ENCODE measurements at regions not wholly inside any gene's neighbourhood (a gene's known extent, or its start where the extent isn't known, plus 50 kb on each side); places are given as distances from the start of the nearest gene placed in this dataset.

DNA sequence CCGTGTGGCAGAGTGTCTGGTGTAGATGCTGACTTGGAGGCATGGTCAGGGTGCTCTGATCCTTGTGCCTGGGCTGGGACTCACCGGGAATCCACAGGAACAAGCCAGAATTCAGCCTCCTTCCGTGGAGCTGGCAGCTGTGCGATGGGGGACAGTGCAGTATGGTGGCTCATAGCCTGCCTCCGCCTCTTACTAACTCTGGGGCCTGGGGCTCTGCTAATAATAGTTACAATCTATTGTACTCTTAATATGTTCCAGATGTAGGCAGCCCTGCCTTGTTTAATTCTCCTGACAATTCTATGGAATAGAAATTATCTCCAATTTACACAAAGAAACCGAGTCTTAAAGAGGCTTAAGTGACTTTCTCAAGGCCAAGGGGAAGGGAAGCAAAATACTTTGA, 77.6 kb downstream of the PCDH1 start:
- DNase-seq (ENCODE audit: low read depth), result no peak

DNA sequence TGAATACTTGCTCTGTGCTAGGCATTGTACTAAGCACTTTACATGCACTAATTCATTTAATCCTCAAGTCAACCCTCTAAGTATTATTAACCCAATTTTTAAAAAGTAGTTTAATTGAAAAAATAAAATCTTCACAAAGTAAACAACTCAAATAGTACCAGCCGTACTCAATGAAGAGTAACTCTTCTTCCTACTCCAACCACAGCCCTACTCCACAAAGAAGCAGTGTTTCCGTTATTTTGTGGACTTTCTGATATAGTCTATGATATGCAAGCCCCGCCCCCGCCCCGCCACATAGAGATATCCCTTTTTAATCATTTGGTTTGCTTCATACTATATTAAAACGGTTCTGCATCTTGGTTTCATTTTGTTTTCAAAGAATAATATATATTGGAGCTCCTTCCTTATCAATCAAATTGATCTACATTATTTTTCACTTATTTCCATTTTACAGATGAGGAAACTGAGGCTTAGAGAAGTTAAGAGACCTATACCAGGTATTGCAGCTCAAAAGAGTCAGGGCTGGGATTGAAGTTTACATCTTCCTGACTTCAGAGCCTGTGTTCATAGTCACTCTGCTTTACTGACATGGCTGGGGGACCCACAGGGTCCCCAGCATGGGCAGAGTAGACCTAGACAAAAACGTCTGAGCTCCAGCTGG, 78.6 kb downstream of the PCDH1 start:
- no peak for DNase-seq (ENCODE audit: low read depth)

DNA sequence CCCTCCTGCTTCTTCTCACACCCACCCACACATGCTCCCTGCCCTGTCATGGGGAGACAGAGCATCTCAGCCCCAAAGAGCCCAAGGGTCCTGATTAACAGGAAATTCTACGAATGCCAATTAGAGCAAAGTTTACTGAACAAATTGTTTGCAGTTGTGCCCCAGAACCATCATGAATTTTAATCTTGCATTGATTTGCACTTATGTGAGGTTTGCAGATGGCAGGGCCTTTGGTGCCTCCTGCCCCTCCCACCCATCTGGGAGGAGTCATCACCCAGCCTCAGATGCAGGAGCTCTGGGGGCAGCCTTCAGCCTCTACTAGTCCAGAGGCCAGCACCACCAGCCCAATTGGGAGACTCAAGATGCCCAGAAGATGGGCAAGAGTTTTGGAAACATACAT, 80.8 kb downstream of the PCDH1 start:
- DNase-seq (ENCODE audit: low read depth), result no peak

DNA sequence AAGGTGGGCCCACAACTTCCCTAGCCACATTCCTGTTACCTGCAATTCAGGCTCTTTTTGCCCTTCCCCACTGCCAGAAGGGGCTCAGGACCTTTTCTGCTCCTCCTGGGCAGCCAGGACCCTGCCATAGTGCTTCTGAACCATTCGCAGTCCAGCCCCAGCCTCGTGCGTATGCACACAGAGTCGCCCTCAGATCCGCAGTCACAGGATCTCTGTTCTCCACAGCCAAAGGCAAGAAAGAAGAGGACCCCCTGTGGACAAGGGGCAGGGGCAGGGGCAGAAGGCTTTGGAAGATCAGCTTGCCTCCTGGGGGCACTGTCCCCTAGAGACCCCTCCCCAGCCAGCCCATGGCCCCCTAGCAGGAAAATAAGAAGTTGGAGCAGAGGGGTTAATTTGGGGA, 82.8 kb downstream of the PCDH1 start:
- no peak for DNase-seq (ENCODE audit: low read depth)

DNA sequence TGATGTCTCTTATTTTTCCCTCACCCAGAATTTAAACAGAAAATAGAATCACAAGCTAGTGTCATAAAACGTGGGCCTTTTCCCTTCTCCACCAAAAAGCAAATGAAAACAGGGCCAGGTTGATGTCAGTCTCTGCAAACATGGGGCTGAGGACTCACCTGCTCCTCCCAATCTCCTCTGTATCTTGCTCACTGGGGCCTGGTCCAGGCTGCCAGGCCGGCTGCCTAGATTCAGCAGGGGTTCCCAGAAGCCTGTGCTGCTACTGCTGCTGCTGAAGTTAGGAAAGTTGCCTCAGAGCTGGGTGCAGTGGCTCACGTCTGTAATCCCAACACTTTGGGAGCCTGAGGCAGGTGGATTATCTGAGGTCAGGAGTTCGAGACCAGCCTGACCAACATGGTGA, 84.3 kb downstream of the PCDH1 start:
- DNase-seq (ENCODE audit: low read depth), result no peak

DNA sequence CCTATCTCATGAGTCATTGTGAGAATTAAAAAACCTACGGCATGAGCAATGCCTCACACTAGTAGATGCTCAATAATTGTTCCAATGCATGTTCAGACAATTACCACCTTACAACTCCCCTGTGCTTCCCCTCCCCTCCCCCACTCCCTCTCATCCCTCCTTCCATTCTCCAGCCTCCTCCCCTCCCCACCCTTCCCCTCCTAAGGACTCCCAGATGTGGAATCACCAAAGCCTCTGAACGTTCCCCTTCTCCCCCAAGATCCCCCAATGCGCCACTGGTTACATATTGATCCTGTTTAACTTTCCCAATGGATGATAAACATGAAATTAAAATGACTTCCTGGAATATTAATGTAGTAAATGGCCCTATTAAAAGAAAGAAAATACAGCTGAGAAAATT, 84.8 kb downstream of the PCDH1 start:
- DNase-seq (ENCODE audit: low read depth), result no peak

DNA sequence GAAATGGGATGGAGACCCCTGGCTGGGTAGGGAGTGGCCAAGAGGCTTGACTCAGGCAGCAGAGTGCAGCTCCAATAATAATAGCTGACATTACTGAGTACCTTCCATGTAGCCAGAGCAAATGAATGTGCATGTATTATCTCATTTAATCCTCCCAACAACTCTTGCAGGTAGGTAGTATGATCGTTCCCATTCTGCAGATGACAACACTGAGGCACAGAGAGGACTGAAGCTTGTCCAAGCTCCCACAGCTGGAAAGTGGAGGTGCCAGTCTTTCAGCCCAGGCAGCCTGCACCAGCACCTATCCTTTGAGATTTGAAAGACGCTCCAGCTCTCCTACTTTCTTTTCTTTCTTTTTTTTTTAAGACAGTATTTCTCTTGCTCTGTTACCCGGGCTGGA, 87.6 kb downstream of the PCDH1 start:
- DNase-seq (ENCODE audit: low read depth), result no peak

DNA sequence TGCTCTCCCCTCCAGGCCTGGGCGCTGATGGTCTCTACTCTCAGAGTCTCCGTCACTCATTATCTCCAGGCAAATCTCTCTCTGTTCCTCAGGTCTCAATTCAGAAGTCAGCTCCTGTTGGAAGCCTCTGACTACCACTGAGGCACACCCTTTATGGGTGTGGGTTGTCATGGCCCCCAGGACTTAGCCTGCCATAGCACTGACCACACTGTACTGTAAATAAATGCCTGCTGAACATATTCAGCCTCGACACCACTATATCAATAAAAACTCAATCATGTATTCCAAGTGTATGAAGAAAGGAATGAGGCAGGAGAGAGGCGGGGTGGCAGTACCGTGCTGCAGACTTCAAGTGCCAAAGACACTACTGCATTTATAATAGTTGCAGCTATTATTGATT, 88.9 kb downstream of the PCDH1 start:
- DNase-seq (ENCODE audit: low read depth), result no peak

DNA sequence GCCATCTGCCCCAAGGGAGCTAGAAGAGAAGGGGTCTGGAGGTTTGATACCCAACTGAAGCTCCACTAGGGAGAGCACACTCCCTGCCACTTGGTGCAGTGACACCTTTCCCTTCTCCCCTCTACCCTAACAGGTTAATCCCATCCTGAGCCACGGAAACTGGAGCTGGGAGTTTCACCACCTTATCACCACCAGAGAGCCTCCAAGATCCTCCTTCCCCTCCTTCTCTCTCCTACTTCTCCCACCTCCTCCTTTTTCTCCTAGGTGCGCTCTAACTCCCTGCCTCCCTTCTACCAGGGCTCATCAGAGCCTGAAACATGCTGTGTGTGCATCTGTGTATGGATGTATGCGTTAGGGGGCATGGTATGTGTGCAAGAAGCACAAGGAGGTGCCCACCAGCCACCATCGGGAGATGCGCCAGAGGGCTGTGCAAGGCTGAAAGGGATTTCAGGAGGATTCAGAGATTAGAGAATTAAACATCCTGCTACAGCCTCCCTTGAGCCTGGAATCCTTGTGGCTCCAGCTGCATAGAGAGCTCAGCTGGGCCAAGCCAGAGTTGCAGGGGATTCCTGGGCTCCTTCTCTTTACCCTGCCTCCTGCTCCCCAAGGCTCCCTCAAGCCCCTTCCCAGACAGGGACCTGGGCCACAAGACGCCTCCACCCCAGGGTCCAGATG, 89.8 kb downstream of the PCDH1 start:
- no peak for DNase-seq (ENCODE audit: low read depth)

DNA sequence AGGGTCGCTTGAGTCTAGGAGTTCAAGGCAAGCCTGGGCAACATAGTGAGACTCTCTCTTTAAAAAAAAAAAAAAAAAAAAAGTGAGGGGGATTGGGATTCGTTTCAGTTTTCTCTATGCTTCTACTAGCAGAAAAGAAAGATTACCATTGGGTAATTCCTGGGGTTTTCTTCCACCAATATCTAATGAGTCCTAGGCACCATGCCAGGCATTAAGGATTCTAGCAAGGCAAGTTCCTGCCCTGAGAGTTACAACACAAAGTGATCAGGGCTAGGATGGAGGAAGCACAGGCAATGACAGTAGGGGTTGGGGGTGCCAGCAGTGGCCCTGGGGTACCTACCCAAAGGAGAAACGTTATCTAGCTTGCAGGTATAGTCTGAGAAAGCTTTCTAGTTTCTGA, 90.8 kb downstream of the PCDH1 start:
- peak; percentile 12 for DNase-seq (ENCODE audit: low read depth)

DNA sequence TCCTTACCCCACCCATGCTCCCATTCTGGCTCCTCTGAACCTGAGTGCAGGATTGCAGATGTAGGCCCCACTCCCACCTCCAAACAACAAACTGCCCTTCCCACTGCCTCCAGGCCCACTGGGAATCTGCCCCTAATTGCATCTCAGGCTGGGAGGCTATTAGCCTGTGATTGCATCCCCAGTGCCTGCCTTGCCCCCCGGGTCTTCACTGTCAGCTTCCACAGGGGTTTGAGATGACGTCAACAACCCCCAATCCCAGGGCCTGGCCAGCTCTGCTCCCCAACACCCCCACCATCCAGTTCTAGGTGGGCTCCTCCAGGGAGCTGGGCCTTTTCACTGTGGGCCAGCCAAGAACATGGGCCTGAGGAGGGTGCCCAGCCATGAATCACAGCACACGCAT, 91.5 kb downstream of the PCDH1 start:
- no peak for DNase-seq (ENCODE audit: low read depth)

DNA sequence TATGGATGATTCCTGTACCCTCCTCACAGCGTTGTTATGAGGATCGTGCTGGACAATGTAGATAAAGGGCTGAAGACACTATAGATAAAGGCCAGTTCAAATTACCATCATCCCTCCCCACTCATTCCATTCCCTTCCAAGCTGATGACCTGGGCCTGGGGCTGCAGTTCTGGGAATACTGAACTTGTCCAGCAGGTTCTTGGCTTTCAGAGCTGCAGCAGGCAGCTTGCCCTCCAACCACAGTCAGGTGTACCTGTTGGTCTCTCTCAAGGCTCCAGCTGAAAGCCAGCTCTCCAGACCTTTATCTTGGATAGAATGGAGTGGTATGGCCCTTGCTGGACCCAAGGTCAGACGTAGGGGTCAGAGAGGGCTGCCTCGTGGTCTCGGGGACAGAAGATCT, 92.5 kb downstream of the PCDH1 start:
- no peak for DNase-seq (ENCODE audit: low read depth)

DNA sequence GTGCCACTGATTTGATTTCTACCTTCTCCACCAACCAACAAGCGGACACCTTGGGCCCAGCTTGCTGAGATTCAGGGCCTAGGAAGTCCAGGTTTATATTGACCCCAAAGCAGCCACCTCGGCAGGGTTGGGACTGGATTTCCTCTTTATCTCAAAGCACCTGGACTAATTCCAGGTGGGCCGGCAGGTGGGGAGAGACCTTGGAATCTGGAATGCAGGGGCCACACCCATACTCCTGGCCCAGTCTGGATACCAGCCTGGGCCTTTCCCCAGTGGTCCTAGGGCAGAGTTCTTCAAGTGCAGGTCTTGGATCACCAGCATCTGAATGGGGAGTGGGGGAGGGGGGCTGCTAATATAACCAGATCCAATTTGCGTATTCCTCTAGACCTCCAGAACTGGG, 93.1 kb downstream of the PCDH1 start:
- no peak for DNase-seq (ENCODE audit: low read depth)

DNA sequence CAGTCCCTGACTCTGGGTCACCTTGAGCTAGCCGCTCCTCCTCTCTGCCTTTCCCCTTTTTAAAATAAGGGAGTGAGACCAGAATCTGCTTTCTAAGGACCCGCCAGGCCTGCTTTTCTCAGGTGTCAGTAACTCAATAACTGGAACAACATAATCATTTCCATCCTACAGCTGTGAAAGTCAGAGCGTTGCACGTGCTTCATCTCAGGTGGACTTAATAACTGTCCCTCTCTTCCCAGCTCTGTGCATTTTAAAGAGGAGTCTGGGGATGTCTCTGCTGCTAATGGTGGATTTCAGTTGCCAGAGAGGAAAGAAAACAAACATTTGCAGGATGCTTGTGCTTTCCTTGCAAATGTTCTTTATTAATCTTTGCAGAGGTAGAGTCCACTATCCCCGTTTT, 93.7 kb downstream of the PCDH1 start:
- no peak for DNase-seq (ENCODE audit: low read depth)

DNA sequence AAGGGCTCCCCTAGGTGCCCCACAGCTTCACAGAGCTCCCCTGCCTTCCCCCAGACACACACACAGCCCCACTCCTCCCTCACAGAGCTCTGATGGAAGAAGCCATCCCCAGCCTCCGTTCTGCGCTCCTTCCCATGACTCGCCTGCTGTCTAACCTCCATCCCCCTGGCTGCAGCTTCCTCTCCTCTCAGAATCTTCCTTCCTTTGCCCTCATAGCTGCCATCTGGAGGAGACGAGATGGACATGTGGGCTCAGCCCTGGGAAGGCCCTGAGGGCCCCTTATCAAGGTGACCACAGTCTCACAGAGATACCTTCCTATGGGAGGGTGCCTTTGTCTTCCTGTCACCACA, 94.3 kb downstream of the PCDH1 start:
- no peak for DNase-seq (ENCODE audit: low read depth)

DNA sequence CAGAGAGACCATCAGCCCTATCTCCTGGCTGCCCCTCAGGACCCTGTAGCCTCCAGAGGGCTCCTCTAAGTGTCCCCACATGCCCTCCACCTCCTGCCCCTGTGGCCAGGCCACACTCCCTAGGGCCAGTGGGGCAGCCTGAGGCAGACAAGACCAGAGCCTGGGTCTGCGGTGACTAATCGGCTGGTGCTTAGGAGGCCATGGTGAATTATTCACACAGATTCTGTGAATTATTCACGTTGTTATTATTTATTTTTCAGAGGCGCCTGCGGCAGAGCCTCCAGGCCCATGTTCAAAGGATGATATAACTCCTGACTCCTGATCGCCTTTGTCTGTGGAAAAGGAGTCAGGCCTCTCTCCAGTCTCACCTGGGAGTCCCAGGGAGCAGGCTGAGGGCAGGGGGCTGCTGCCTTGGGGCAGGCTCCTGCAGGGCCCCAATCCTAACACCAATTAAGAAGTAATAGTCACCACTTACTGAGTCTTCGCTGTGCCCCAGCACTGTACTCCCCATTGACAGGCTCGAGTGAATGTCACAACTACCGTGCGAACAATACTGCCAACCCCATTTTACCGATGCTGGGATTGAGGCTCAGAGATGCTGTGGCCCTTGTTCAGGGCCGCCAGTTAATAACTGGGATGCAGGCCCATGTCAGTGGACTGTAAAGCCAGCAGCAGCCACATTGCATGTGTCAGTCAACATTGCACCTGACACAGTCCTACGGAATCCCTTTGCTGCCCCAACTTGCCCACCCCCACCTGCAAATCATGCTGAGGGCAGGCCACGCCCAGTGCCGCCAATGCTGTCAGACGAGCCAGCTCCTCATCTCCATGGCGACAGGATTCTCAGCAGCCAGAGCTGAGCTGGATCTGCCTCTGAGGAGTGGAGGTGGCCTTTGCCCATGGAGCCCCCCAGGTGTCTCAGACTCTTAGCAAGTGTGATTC, 94.9 kb downstream of the PCDH1 start:
- DNase-seq (ENCODE audit: low read depth), result no peak

DNA sequence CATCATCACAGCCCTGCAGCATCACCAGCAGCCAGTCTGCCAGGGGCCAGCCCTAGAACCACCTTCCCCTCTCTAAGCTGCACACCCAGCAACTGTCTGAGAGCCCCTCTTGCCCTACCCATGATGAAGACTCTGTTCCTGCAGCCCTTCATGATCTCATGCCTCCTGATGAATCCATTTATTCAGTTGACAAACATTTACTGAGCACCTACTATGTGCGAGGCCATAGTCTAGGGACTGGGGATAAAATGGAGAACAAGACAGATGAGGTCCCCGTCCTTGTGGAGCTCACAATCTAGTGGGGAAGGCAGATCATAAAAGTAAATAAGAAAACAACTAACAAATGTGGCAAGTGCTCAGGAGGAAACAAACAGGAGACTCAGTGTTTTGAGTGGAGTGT, 96.3 kb downstream of the PCDH1 start:
- DNase-seq (ENCODE audit: low read depth), result no peak

DNA sequence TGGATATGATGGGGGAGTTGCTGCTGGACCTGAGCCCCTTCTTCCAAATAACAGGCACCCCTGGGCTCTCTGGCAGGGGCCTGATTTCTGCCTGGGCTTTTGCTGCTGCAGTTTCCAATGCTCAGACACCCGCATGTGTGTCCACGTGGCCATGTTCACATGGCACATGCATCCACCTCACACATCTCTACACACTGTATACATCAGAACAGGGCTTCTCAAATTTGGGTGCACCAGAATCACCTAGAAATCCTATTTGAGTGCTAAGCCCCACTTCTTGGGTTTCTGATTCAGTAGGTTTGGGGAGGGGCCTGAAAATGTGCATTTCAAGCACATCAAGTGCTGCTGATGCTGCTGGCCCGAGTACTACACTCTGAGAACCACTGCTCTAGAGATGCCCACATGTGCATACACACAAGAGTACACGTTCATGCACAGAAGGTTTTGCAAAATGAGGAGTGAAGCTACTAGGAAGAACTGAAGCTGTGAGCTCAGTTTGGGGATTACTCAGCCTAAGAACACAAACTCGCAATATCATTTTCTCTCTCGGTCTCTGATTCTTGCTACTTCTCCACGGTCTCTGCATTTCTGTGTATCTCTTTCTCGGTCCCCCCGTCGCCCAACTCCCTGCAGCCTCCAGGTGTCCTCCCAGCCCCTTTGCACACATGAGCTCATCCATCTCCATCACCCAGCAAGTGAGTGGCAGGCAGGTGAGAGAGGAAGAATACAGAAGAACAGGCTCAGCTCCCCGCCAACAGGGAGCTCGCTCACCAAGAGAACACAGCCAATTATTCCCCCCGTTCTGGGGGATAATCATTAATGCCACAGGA, 97.0 kb downstream of the PCDH1 start:
- DNase-seq (ENCODE audit: low read depth), result no peak

DNA sequence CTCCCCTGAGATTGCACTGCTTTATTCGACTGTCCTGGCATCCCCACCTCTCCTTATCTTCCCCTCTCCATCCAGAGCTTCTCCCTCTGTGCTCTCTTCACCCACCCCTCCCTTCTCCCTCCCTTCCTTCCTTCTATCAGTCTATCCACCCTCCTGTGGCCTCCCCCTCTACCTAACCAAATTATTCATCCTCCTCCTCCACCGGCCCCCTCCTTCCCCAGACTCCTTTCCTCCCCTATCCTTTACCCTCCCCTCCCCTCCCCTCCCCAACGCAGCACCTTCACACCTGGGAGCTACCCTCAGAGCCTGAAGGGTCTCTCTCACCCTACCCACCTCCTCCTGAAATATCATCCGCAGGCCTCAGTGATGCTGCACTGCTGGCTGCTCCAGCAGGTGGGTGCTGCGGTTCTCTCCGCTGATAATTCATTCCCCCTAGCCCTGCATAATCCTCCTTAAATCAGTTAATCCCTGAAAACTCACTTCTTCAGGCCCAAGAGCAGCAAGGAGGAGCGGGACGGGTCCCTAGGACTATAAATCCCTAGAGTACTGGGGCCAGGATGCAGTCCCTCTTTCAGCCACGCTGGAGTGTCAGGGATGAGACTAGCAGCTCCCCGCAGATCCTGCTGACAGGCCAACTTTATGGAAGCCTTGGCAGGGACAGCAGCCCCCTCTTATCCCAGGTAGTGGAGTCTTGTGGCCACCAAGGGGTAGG, 97.8 kb downstream of the PCDH1 start:
- DNase-seq (ENCODE audit: low read depth), result no peak

DNA sequence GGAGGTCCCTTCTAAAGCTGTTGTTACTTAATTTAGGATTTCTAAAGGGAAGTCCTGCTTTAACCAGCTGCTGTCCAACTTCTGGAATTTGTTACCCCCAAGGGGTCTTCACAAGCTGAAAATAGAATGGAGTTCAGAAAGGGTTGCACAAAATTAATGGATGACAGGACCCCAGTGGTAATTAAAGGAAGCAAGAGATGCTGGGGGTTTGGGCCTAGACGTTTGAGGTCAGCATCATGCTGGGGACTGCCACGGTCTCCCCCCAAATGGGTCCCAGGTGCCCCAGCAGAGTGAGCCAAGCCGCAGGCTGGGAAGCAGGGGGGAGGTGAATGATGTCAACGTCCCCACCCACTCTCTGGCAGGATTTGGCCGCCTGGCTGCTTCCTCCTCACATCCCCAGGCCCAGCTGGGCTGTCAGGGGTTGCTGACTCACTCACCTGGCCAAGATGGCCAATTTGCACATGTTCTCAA, 97.5 kb upstream of the ARAP3 start:
- DNase-seq (ENCODE audit: low read depth), result no peak

DNA sequence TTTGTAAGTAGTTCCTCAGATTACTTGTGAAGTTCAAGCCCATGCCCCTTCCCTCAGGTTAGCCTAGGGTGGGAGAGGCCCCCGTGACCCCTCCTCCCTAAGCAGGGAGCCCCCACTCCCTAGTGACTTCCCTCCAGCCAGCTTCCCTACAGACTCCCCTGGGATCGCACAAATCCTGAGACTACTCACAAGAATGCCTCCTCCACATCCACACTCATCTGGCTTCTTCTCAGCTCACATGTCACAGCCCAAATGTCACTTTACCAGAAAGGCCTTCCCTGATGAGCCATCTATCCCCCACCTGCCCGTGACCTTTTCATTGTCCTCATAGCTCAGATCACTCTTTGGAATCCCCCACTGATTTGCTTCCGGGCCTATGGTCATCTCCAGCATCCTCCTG, 96.7 kb upstream of the ARAP3 start:
- DNase-seq (ENCODE audit: low read depth), result no peak

DNA sequence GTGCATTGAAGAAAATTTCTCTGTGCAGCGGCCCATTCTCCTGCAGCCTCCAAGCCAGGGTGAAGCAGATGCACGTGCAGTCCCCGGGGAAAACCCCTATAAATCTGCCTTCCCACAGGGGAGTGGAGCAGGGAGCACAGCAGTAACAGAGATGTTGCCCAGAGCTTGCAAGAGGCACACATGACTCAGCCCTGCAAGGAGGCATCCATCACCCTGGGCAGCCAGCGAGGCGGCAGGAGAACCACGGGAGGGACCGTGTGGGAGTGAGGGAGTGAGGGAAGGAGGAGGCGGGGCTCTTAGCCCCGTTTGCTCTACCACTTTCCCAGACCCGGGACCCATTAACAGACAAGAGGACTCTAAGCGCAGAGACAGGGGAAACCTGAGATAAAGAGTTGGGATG, 96.2 kb upstream of the ARAP3 start:
- no peak for DNase-seq (ENCODE audit: low read depth)

Data from fibroblast of gingiva (primary cell).